H1 (cell line): ENCODE measurements at regions not wholly inside any gene's neighbourhood (a gene's known extent, or its start where the extent isn't known, plus 50 kb on each side); places are given as distances from the start of the nearest gene placed in this dataset.

Experiments
- CTCF ChIA-PET: fragments of 300-600 bp; sonication (Branson Sonifier 250); formaldehyde crosslinking; loops from one replicate; lab custom pipeline; 2021; ENCODE audit not compliant: partially characterized antibody; lab: Charles Lee
- POLR2A ChIA-PET: fragments of 300-600 bp; sonication (Branson Sonifier 250); formaldehyde crosslinking; loops from one replicate; lab custom pipeline; 2021; ENCODE audit warnings: inconsistent platforms; ENCODE audit not compliant: partially characterized antibody; lab: Charles Lee
- DNase-seq, 2 experiments: peaks; one replicate each; pipeline versions ENCODE4 v3.0.0 to v3.0.0-alpha.2; 2010 to 2022; ENCODE audit warnings: low spot score in 2 of 2, low read depth in 1 of 2, mixed read lengths in 1 of 2
- FAIRE-seq: peaks from 2 replicates; lab custom pipeline; 2011; peaks lifted over from hg19 to GRCh38; lab: Jason Lieb, UNC
- H2AFZ ChIP-seq: 2 replicates; pipeline ENCODE4 v1.8.1; 2012; ENCODE audit warnings: low read length, inconsistent platforms
- H2AK5ac ChIP-seq: 2 replicates; pipeline ENCODE4 v1.6.1; 2013; ENCODE audit warnings: low read depth, low read length
- H2BK120ac ChIP-seq: replicated peaks from 2 replicates; pipeline ENCODE3; 2013; ENCODE audit warnings: low read depth, low read length, inconsistent platforms
- H2BK12ac ChIP-seq: 2 replicates; pipeline ENCODE4 v1.6.1; 2013; ENCODE audit warnings: low read depth, low read length
- H2BK15ac ChIP-seq: 2 replicates; pipeline ENCODE4 v1.6.1; 2013; ENCODE audit warnings: low read length
- H2BK20ac ChIP-seq: 2 replicates; pipeline ENCODE4 v1.6.1; 2013; ENCODE audit warnings: low read length
- H2BK5ac ChIP-seq: 2 replicates; pipeline ENCODE4 v1.6.1; 2013; ENCODE audit warnings: low read depth, low read length
- H3K14ac ChIP-seq: 2 replicates; pipeline ENCODE4 v1.6.1; 2013; ENCODE audit warnings: inconsistent platforms; ENCODE audit not compliant: insufficient read length
- H3K18ac ChIP-seq: 2 replicates; pipeline ENCODE4 v1.6.1; 2013; ENCODE audit warnings: low read length; ENCODE audit errors: extremely low read depth
- H3K23ac ChIP-seq: 2 replicates; pipeline ENCODE4 v1.6.1; 2013; ENCODE audit warnings: inconsistent platforms; ENCODE audit not compliant: insufficient read length
- H3K23me2 ChIP-seq: 2 replicates; pipeline ENCODE4 v1.6.1; 2013; ENCODE audit warnings: low read depth, low read length
- H3K27ac ChIP-seq: 2 replicates; pipeline ENCODE4 v1.6.1; 2011; ENCODE audit warnings: low read depth, low read length, inconsistent platforms
- H3K27me3 ChIP-seq, 4 experiments: replicated peaks in 1 of 4; 1 replicate in 1 of 4; 2 replicates in 3 of 4; pipeline versions ENCODE4 v1.6.1 to v1.8.1; 2011 to 2013; ENCODE audit warnings: low read length in 3 of 4, mild to moderate bottlenecking in 3 of 4, inconsistent platforms in 2 of 4, mixed read lengths in 2 of 4, moderate library complexity in 1 of 4; ENCODE audit not compliant: control insufficient read depth in 3 of 4, insufficient read depth in 3 of 4; ENCODE audit errors: extremely low read depth in 1 of 4
- H3K36me3 ChIP-seq, 4 experiments: 2 replicates each; pipeline versions ENCODE4 v1.6.1 to v1.8.1; 2011 to 2013; ENCODE audit warnings: mild to moderate bottlenecking in 4 of 4, low read length in 3 of 4, moderate library complexity in 2 of 4, control low read depth in 1 of 4, inconsistent platforms in 1 of 4; ENCODE audit not compliant: insufficient read depth in 4 of 4, control insufficient read depth in 2 of 4
- H3K4ac ChIP-seq: replicated peaks from 2 replicates; pipeline ENCODE3; 2013; ENCODE audit warnings: low read length, low read depth, mixed read lengths, inconsistent platforms; ENCODE audit not compliant: insufficient read length
- H3K4me1 ChIP-seq, 4 experiments: replicated peaks in 1 of 4; 1 replicate in 1 of 4; 2 replicates in 3 of 4; pipeline versions ENCODE4 v1.6.1 to v1.8.1; 2011 to 2013; ENCODE audit warnings: low read length in 3 of 4, inconsistent platforms in 2 of 4, mixed read lengths in 1 of 4; ENCODE audit not compliant: insufficient read depth in 4 of 4, control insufficient read depth in 3 of 4
- H3K4me2 ChIP-seq, 2 experiments: 2 replicates each; pipeline versions ENCODE4 v1.6.1 to v1.8.1; 2011 to 2013; ENCODE audit warnings: low read depth in 2 of 2, low read length in 2 of 2, control low read depth in 1 of 2, inconsistent platforms in 1 of 2, mild to moderate bottlenecking in 1 of 2; ENCODE audit not compliant: insufficient read depth in 1 of 2
- H3K4me3 ChIP-seq, 4 experiments: fragments of 200-600, 300-600 bp in 1 of 4; sonication (generic), shearing (Covaris generic), sonication (Bioruptor Twin) in 1 of 4; 2 replicates each; pipeline versions ENCODE4 v1.5.1 to v1.8.1; 2011 to 2016; ENCODE audit warnings: low read length in 4 of 4, low read depth in 3 of 4, control low read depth in 2 of 4, inconsistent platforms in 2 of 4, mild to moderate bottlenecking in 2 of 4, mixed read lengths in 1 of 4, moderate library complexity in 1 of 4; ENCODE audit not compliant: insufficient read depth in 2 of 4; ENCODE audit errors: extremely low read depth in 1 of 4
- H3K56ac ChIP-seq: replicated peaks from 2 replicates; pipeline ENCODE3; 2013; ENCODE audit warnings: low read depth, mild to moderate bottlenecking, mixed read lengths, low read length, inconsistent platforms; ENCODE audit not compliant: insufficient read length
- H3K79me1 ChIP-seq: 2 replicates; pipeline ENCODE4 v1.6.1; 2013; ENCODE audit warnings: low read depth, low read length, control low read depth
- H3K79me2 ChIP-seq, 2 experiments: 2 replicates each; pipeline versions ENCODE4 v1.6.1 to v1.8.1; 2012 to 2013; ENCODE audit warnings: low read length in 2 of 2, mild to moderate bottlenecking in 2 of 2, inconsistent platforms in 1 of 2; ENCODE audit not compliant: insufficient read depth in 2 of 2, control insufficient read depth in 1 of 2
- H3K9ac ChIP-seq, 4 experiments: replicated peaks in 1 of 4; 1 replicate in 1 of 4; 2 replicates in 3 of 4; pipeline versions ENCODE4 v1.6.1 to v1.8.1; 2011 to 2013; ENCODE audit warnings: low read depth in 3 of 4, low read length in 3 of 4, control low read depth in 2 of 4, mild to moderate bottlenecking in 2 of 4, moderate library complexity in 2 of 4, inconsistent platforms in 1 of 4; ENCODE audit errors: extremely low read depth in 1 of 4
- H3K9me3 ChIP-seq, 2 experiments: 2 replicates each; pipeline versions ENCODE4 v1.6.1 to v1.8.1; 2012 to 2013; ENCODE audit warnings: mild to moderate bottlenecking in 2 of 2, moderate library complexity in 2 of 2, control low read depth in 1 of 2, inconsistent platforms in 1 of 2, low read depth in 1 of 2, low read length in 1 of 2, mixed read lengths in 1 of 2; ENCODE audit not compliant: insufficient read depth in 2 of 2
- H4K20me1 ChIP-seq, 2 experiments: replicated peaks in 1 of 2; 2 replicates each; pipeline versions ENCODE3 to v1.8.1; 2011 to 2013; ENCODE audit warnings: inconsistent platforms in 2 of 2, low read length in 2 of 2, mild to moderate bottlenecking in 1 of 2; ENCODE audit not compliant: insufficient read depth in 2 of 2, control insufficient read depth in 1 of 2
- H4K5ac ChIP-seq: 2 replicates; pipeline ENCODE4 v1.6.1; 2013; ENCODE audit warnings: low read length, low read depth, mixed read lengths, inconsistent platforms; ENCODE audit not compliant: insufficient read length
- H4K8ac ChIP-seq: 2 replicates; pipeline ENCODE4 v1.8.0; 2013; ENCODE audit warnings: mild to moderate bottlenecking, moderate library complexity, low read length, inconsistent platforms; ENCODE audit not compliant: insufficient read depth; ENCODE audit errors: extremely low read depth
- H4K91ac ChIP-seq: replicated peaks from 2 replicates; pipeline ENCODE3; 2013; ENCODE audit warnings: low read length, mixed read lengths, inconsistent platforms; ENCODE audit not compliant: insufficient read length
- BACH1 ChIP-seq: IDR thresholded peaks from 2 replicates; pipeline ENCODE4 v1.6.1; 2012; ENCODE audit warnings: low read length, improper control_type of control experiment
- EP300 ChIP-seq, 2 experiments: IDR thresholded peaks; 1 replicate in 1 of 2; 2 replicates in 1 of 2; pipeline ENCODE4 v1.6.1; 2011 to 2012; ENCODE audit warnings: low read depth in 2 of 2, low read length in 2 of 2, mild to moderate bottlenecking in 2 of 2, borderline replicate concordance in 1 of 2, inconsistent platforms in 1 of 2, moderate library complexity in 1 of 2
- RXRA ChIP-seq: IDR thresholded peaks from 2 replicates; pipeline ENCODE4 v1.6.1; 2011; ENCODE audit warnings: low read depth, mild to moderate bottlenecking, low read length, moderate library complexity; ENCODE audit not compliant: insufficient read depth
- SP2 ChIP-seq: IDR thresholded peaks from 2 replicates; pipeline ENCODE4 v1.6.1; 2012; ENCODE audit warnings: mild to moderate bottlenecking, low read length, inconsistent platforms
- SP4 ChIP-seq: IDR thresholded peaks from 2 replicates; pipeline ENCODE4 v1.6.1; 2012; ENCODE audit warnings: low read length, inconsistent platforms
- YY1 ChIP-seq: IDR thresholded peaks from 2 replicates; pipeline ENCODE4 v1.6.1; 2011; ENCODE audit warnings: low read depth, mild to moderate bottlenecking, low read length
- WGBS, 2 experiments: shearing (Covaris generic) in 1 of 2; methylation state at CpG; one replicate each; pipeline versions ENCODE4 v1.1.6 to v1.1.7; 2013 to 2015; ENCODE audit warnings: low lambda C conversion rate in 2 of 2, mixed read lengths in 2 of 2, inconsistent platforms in 1 of 2, low coverage in 1 of 2, missing lambda C conversion rate in 1 of 2; ENCODE audit not compliant: insufficient replicate concordance in 2 of 2, insufficient coverage in 1 of 2, insufficient read length in 1 of 2; ENCODE audit errors: extremely low coverage in 1 of 2, missing lambda C conversion rate in 1 of 2; 5-methylcytosine and 5-hydroxymethylcytosine counted together

GRCh38 chr5:118577621-118578020 is 410.7 kb downstream of the DTWD2 start:
- Histone ChIP-seq H2BK20ac (no peak overlapping the region), H3K14ac (no peak overlapping the region), H2BK5ac (no peak overlapping the region), H3K4me1 (no peaks in the 10 kb centered on the region), H3K9ac (no peak overlapping the region), H3K9me3 (no peaks in the 10 kb centered on the region), H4K91ac (no peak overlapping the region), H4K20me1 (no peaks in the 10 kb centered on the region), H2BK12ac (no peak overlapping the region), H3K4ac (no peak overlapping the region), H3K27ac (no peak overlapping the region), H3K36me3 (no peaks in the 10 kb centered on the region), H2BK120ac (no peak overlapping the region), H3K4me2 (no peak overlapping the region), H3K23ac (no peak overlapping the region), H3K27me3 (no peaks in the 10 kb centered on the region), H2BK15ac (no peak overlapping the region), H3K18ac (no peak overlapping the region), H3K56ac (no peak overlapping the region), H2AK5ac (no peak overlapping the region), H3K23me2 (no peaks in the 10 kb centered on the region), H4K8ac (no peak overlapping the region), H3K4me3 (no peak overlapping the region), H3K79me2 (no peaks in the 10 kb centered on the region), H3K79me1 (no peaks in the 10 kb centered on the region), H2AFZ (no peak overlapping the region), H4K5ac (no peak overlapping the region)
- WGBS, 2 experiments: 64% methylated on average over 1 of the region's 1 CpG; no CpG with 5 or more reads in 1 of the 2 experiments
- CTCF ChIA-PET: interaction anchor here (0.9 to 1.2 kb wide), 2 partner anchors 16 to 214 kb away, joined by 3 to 4 read pairs; no protein-coding TSS in a partner anchor
- POLR2A ChIA-PET: no interaction called here
- TF ChIP-seq SP2 (no peak), RXRA (no peak), BACH1 (no peak), SP4 (no peak), EP300 (IDR thresholded peaks at IDR 0.05; ENCODE audit: borderline replicate concordance in 1 of 2, low read depth in 2 of 2, low read length in 2 of 2) (no peak), YY1 (no peak)
- FAIRE-seq (no peak), DNase-seq (no peak)
